H1 (cell line): ENCODE measurements at regions not wholly inside any gene's neighbourhood (a gene's known extent, or its start where the extent isn't known, plus 50 kb on each side); places are given as distances from the start of the nearest gene placed in this dataset.

Experiments used
- CTCF ChIA-PET: fragments of 300-600 bp; sonication (Branson Sonifier 250); formaldehyde crosslinking; loops from one replicate; lab custom pipeline; 2021; ENCODE audit not compliant: partially characterized antibody; lab: Charles Lee
- POLR2A ChIA-PET: fragments of 300-600 bp; sonication (Branson Sonifier 250); formaldehyde crosslinking; loops from one replicate; lab custom pipeline; 2021; ENCODE audit warnings: inconsistent platforms; ENCODE audit not compliant: partially characterized antibody; lab: Charles Lee
- DNase-seq, 2 experiments: peaks; one replicate each; pipeline versions ENCODE4 v3.0.0 to v3.0.0-alpha.2; 2010 to 2022; ENCODE audit warnings: low spot score in 2 of 2, low read depth in 1 of 2, mixed read lengths in 1 of 2
- FAIRE-seq: peaks from 2 replicates; lab custom pipeline; 2011; peaks lifted over from hg19 to GRCh38; lab: Jason Lieb, UNC
- H2AFZ ChIP-seq: 2 replicates; pipeline ENCODE4 v1.8.1; 2012; ENCODE audit warnings: low read length, inconsistent platforms
- H2AK5ac ChIP-seq: 2 replicates; pipeline ENCODE4 v1.6.1; 2013; ENCODE audit warnings: low read depth, low read length
- H2BK120ac ChIP-seq: replicated peaks from 2 replicates; pipeline ENCODE3; 2013; ENCODE audit warnings: low read depth, low read length, inconsistent platforms
- H2BK12ac ChIP-seq: 2 replicates; pipeline ENCODE4 v1.6.1; 2013; ENCODE audit warnings: low read depth, low read length
- H2BK15ac ChIP-seq: 2 replicates; pipeline ENCODE4 v1.6.1; 2013; ENCODE audit warnings: low read length
- H2BK20ac ChIP-seq: 2 replicates; pipeline ENCODE4 v1.6.1; 2013; ENCODE audit warnings: low read length
- H2BK5ac ChIP-seq: 2 replicates; pipeline ENCODE4 v1.6.1; 2013; ENCODE audit warnings: low read depth, low read length
- H3K14ac ChIP-seq: 2 replicates; pipeline ENCODE4 v1.6.1; 2013; ENCODE audit warnings: inconsistent platforms; ENCODE audit not compliant: insufficient read length
- H3K18ac ChIP-seq: 2 replicates; pipeline ENCODE4 v1.6.1; 2013; ENCODE audit warnings: low read length; ENCODE audit errors: extremely low read depth
- H3K23ac ChIP-seq: 2 replicates; pipeline ENCODE4 v1.6.1; 2013; ENCODE audit warnings: inconsistent platforms; ENCODE audit not compliant: insufficient read length
- H3K23me2 ChIP-seq: 2 replicates; pipeline ENCODE4 v1.6.1; 2013; ENCODE audit warnings: low read depth, low read length
- H3K27ac ChIP-seq: 2 replicates; pipeline ENCODE4 v1.6.1; 2011; ENCODE audit warnings: low read depth, low read length, inconsistent platforms
- H3K27me3 ChIP-seq, 4 experiments: replicated peaks in 1 of 4; 1 replicate in 1 of 4; 2 replicates in 3 of 4; pipeline versions ENCODE4 v1.6.1 to v1.8.1; 2011 to 2013; ENCODE audit warnings: low read length in 3 of 4, mild to moderate bottlenecking in 3 of 4, inconsistent platforms in 2 of 4, mixed read lengths in 2 of 4, moderate library complexity in 1 of 4; ENCODE audit not compliant: control insufficient read depth in 3 of 4, insufficient read depth in 3 of 4; ENCODE audit errors: extremely low read depth in 1 of 4
- H3K36me3 ChIP-seq, 4 experiments: 2 replicates each; pipeline versions ENCODE4 v1.6.1 to v1.8.1; 2011 to 2013; ENCODE audit warnings: mild to moderate bottlenecking in 4 of 4, low read length in 3 of 4, moderate library complexity in 2 of 4, control low read depth in 1 of 4, inconsistent platforms in 1 of 4; ENCODE audit not compliant: insufficient read depth in 4 of 4, control insufficient read depth in 2 of 4
- H3K4ac ChIP-seq: replicated peaks from 2 replicates; pipeline ENCODE3; 2013; ENCODE audit warnings: low read length, low read depth, mixed read lengths, inconsistent platforms; ENCODE audit not compliant: insufficient read length
- H3K4me1 ChIP-seq, 4 experiments: replicated peaks in 1 of 4; 1 replicate in 1 of 4; 2 replicates in 3 of 4; pipeline versions ENCODE4 v1.6.1 to v1.8.1; 2011 to 2013; ENCODE audit warnings: low read length in 3 of 4, inconsistent platforms in 2 of 4, mixed read lengths in 1 of 4; ENCODE audit not compliant: insufficient read depth in 4 of 4, control insufficient read depth in 3 of 4
- H3K4me2 ChIP-seq, 2 experiments: 2 replicates each; pipeline versions ENCODE4 v1.6.1 to v1.8.1; 2011 to 2013; ENCODE audit warnings: low read depth in 2 of 2, low read length in 2 of 2, control low read depth in 1 of 2, inconsistent platforms in 1 of 2, mild to moderate bottlenecking in 1 of 2; ENCODE audit not compliant: insufficient read depth in 1 of 2
- H3K4me3 ChIP-seq, 4 experiments: fragments of 200-600, 300-600 bp in 1 of 4; sonication (generic), shearing (Covaris generic), sonication (Bioruptor Twin) in 1 of 4; 2 replicates each; pipeline versions ENCODE4 v1.5.1 to v1.8.1; 2011 to 2016; ENCODE audit warnings: low read length in 4 of 4, low read depth in 3 of 4, control low read depth in 2 of 4, inconsistent platforms in 2 of 4, mild to moderate bottlenecking in 2 of 4, mixed read lengths in 1 of 4, moderate library complexity in 1 of 4; ENCODE audit not compliant: insufficient read depth in 2 of 4; ENCODE audit errors: extremely low read depth in 1 of 4
- H3K56ac ChIP-seq: replicated peaks from 2 replicates; pipeline ENCODE3; 2013; ENCODE audit warnings: low read depth, mild to moderate bottlenecking, mixed read lengths, low read length, inconsistent platforms; ENCODE audit not compliant: insufficient read length
- H3K79me1 ChIP-seq: 2 replicates; pipeline ENCODE4 v1.6.1; 2013; ENCODE audit warnings: low read depth, low read length, control low read depth
- H3K79me2 ChIP-seq, 2 experiments: 2 replicates each; pipeline versions ENCODE4 v1.6.1 to v1.8.1; 2012 to 2013; ENCODE audit warnings: low read length in 2 of 2, mild to moderate bottlenecking in 2 of 2, inconsistent platforms in 1 of 2; ENCODE audit not compliant: insufficient read depth in 2 of 2, control insufficient read depth in 1 of 2
- H3K9ac ChIP-seq, 4 experiments: replicated peaks in 1 of 4; 1 replicate in 1 of 4; 2 replicates in 3 of 4; pipeline versions ENCODE4 v1.6.1 to v1.8.1; 2011 to 2013; ENCODE audit warnings: low read depth in 3 of 4, low read length in 3 of 4, control low read depth in 2 of 4, mild to moderate bottlenecking in 2 of 4, moderate library complexity in 2 of 4, inconsistent platforms in 1 of 4; ENCODE audit errors: extremely low read depth in 1 of 4
- H3K9me3 ChIP-seq, 2 experiments: 2 replicates each; pipeline versions ENCODE4 v1.6.1 to v1.8.1; 2012 to 2013; ENCODE audit warnings: mild to moderate bottlenecking in 2 of 2, moderate library complexity in 2 of 2, control low read depth in 1 of 2, inconsistent platforms in 1 of 2, low read depth in 1 of 2, low read length in 1 of 2, mixed read lengths in 1 of 2; ENCODE audit not compliant: insufficient read depth in 2 of 2
- H4K20me1 ChIP-seq, 2 experiments: replicated peaks in 1 of 2; 2 replicates each; pipeline versions ENCODE3 to v1.8.1; 2011 to 2013; ENCODE audit warnings: inconsistent platforms in 2 of 2, low read length in 2 of 2, mild to moderate bottlenecking in 1 of 2; ENCODE audit not compliant: insufficient read depth in 2 of 2, control insufficient read depth in 1 of 2
- H4K5ac ChIP-seq: 2 replicates; pipeline ENCODE4 v1.6.1; 2013; ENCODE audit warnings: low read length, low read depth, mixed read lengths, inconsistent platforms; ENCODE audit not compliant: insufficient read length
- H4K8ac ChIP-seq: 2 replicates; pipeline ENCODE4 v1.8.0; 2013; ENCODE audit warnings: mild to moderate bottlenecking, moderate library complexity, low read length, inconsistent platforms; ENCODE audit not compliant: insufficient read depth; ENCODE audit errors: extremely low read depth
- H4K91ac ChIP-seq: replicated peaks from 2 replicates; pipeline ENCODE3; 2013; ENCODE audit warnings: low read length, mixed read lengths, inconsistent platforms; ENCODE audit not compliant: insufficient read length
- KDM4A ChIP-seq: IDR thresholded peaks from one replicate; pipeline ENCODE4 v1.7.1; 2012; ENCODE audit warnings: low read depth, mild to moderate bottlenecking, moderate library complexity, low read length, inconsistent platforms; ENCODE audit not compliant: severe bottlenecking
- MAFK ChIP-seq: IDR thresholded peaks from 2 replicates; pipeline ENCODE4 v1.6.1; 2012; ENCODE audit warnings: low read depth, mild to moderate bottlenecking, improper control_type of control experiment, low read length
- NRF1 ChIP-seq: IDR thresholded peaks from 2 replicates; pipeline ENCODE4 v1.6.1; 2011; ENCODE audit warnings: mild to moderate bottlenecking, low read depth, low read length, improper control_type of control experiment
- POU5F1 ChIP-seq: IDR thresholded peaks from 2 replicates; pipeline ENCODE4 v1.6.1; 2011; ENCODE audit warnings: low read depth, mild to moderate bottlenecking, low read length, moderate library complexity
- SIX5 ChIP-seq: IDR thresholded peaks from 2 replicates; pipeline ENCODE4 v1.6.1; 2011; ENCODE audit warnings: mild to moderate bottlenecking, low read depth, low read length
- SP1 ChIP-seq: IDR thresholded peaks from 2 replicates; pipeline ENCODE4 v1.6.1; 2011; ENCODE audit warnings: low read depth, low read length
- ZNF274 ChIP-seq: IDR thresholded peaks from 2 replicates; pipeline ENCODE4 v1.7.0; 2012; ENCODE audit warnings: low read length, borderline replicate concordance; ENCODE audit errors: extremely low read depth
- TF ChIP-seq, protein P1 (sequence below), 3 experiments: IDR thresholded peaks; 1 replicate in 2 of 3; 2 replicates in 1 of 3; pipeline versions ENCODE4 v1.5.1 to v1.6.1; 2011; ENCODE audit warnings: low read length in 3 of 3, mild to moderate bottlenecking in 3 of 3, inconsistent platforms in 2 of 3, low read depth in 1 of 3, moderate library complexity in 1 of 3; ENCODE audit not compliant: insufficient read depth in 1 of 3; ENCODE audit errors: control extremely low read depth in 1 of 3

DNA sequence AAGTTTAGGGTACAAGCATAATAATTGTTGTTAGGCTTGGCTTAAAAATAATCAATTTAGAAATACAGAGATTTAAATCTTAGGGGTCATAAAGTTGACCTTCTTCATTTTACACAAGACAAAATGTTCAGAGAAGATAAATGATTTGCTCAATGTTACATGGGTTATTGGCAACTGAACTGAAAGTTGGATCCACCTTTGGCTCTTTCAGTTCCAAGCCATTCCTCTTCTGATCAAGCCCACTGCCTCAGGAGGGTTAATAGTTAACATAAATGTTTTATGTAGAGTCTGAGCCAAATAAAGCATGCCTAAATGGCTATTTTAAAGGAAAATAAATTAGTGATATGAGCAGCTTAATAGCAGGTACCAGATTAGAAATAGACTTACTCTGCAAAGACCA, 79.1 kb upstream of the RHOBTB1 start:
- FAIRE-seq, result no peak
- no peak for DNase-seq
- H3K4me1 ChIP-seq, result no peaks in the 10 kb centered on the region
- no peak overlapping the region for H2AK5ac ChIP-seq
- H4K91ac ChIP-seq, result no peak overlapping the region
- H3K36me3 ChIP-seq, result no peaks in the 10 kb centered on the region
- ChIA-PET POLR2A (no interaction called here), CTCF (interaction anchor here (0.8 to 1.5 kb wide), 3 partner anchors 40 to 601 kb away, joined by 4 to 5 read pairs (median 4); no protein-coding TSS in a partner anchor)
- no peak overlapping the region for H4K5ac ChIP-seq
- no peak overlapping the region for H2BK12ac ChIP-seq
- H3K4me3 ChIP-seq, result no peak overlapping the region
- no peaks in the 10 kb centered on the region for H3K23me2 ChIP-seq
- H2BK5ac ChIP-seq, result no peak overlapping the region
- no peaks in the 10 kb centered on the region for H4K20me1 ChIP-seq
- peaks cover 0 to 1% (median 0%) of the 10 kb centered on the region in 4 experiments; a peak in 1 of 7 replicates for H3K27me3 ChIP-seq
- H2BK15ac ChIP-seq, result no peak overlapping the region
- H3K27ac ChIP-seq, result no peak overlapping the region
- H3K4me2 ChIP-seq, result no peak overlapping the region
- TF ChIP-seq MAFK (no peak), NRF1 (no peak), SP1 (no peak), POU5F1 (no peak), SIX5 (no peak), ZNF274 (no peak), KDM4A (no peak)
- TF ChIP-seq, protein P1, sequence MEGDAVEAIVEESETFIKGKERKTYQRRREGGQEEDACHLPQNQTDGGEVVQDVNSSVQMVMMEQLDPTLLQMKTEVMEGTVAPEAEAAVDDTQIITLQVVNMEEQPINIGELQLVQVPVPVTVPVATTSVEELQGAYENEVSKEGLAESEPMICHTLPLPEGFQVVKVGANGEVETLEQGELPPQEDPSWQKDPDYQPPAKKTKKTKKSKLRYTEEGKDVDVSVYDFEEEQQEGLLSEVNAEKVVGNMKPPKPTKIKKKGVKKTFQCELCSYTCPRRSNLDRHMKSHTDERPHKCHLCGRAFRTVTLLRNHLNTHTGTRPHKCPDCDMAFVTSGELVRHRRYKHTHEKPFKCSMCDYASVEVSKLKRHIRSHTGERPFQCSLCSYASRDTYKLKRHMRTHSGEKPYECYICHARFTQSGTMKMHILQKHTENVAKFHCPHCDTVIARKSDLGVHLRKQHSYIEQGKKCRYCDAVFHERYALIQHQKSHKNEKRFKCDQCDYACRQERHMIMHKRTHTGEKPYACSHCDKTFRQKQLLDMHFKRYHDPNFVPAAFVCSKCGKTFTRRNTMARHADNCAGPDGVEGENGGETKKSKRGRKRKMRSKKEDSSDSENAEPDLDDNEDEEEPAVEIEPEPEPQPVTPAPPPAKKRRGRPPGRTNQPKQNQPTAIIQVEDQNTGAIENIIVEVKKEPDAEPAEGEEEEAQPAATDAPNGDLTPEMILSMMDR (IDR thresholded peaks at IDR 0.05; ENCODE audit: control extremely low read depth in 1 of 3, insufficient read depth in 1 of 3, low read depth in 1 of 3, low read length in 3 of 3), result no peak
- no peaks in the 10 kb centered on the region for H3K79me2 ChIP-seq
- H3K9ac ChIP-seq, result no peak overlapping the region
- H4K8ac ChIP-seq, result no peak overlapping the region
- H2BK20ac ChIP-seq, result no peak overlapping the region
- H2BK120ac ChIP-seq, result no peak overlapping the region
- H3K14ac ChIP-seq, result no peak overlapping the region
- no peaks in the 10 kb centered on the region for H3K79me1 ChIP-seq
- H3K23ac ChIP-seq, result no peak overlapping the region
- H3K56ac ChIP-seq, result no peak overlapping the region
- H3K18ac ChIP-seq, result no peak overlapping the region
- H3K4ac ChIP-seq, result no peak overlapping the region
- no peaks in the 10 kb centered on the region for H3K9me3 ChIP-seq
- H2AFZ ChIP-seq, result no peak overlapping the region
